DND-41 (cell line): ENCODE measurements at regions not wholly inside any gene's neighbourhood (a gene's known extent, or its start where the extent isn't known, plus 50 kb on each side); places are given as distances from the start of the nearest gene placed in this dataset.

Experiments
- ATAC-seq: fragments of 200-7000 bp; cut with Tn5 transposase; 3 replicates; pipeline ENCODE4 v1.9.1; 2021; ENCODE audit warnings: low read depth; ENCODE audit not compliant: insufficient read depth
- DNase-seq: peaks from one replicate; pipeline ENCODE4 v3.0.0-alpha.2; 2020
- H2AFZ ChIP-seq: 2 replicates; pipeline ENCODE4 v1.6.0; 2012; ENCODE audit warnings: low read depth, low read length
- H3K27ac ChIP-seq: 2 replicates; pipeline ENCODE4 v1.5.1; 2012; ENCODE audit warnings: low read length, inconsistent platforms
- H3K27me3 ChIP-seq: fragments of 200-600 bp; sonication (generic); 2 replicates; pipeline ENCODE4 v1.6.0; 2012; ENCODE audit warnings: low read length, mild to moderate bottlenecking, inconsistent platforms; ENCODE audit not compliant: insufficient read depth, poor library complexity
- H3K36me3 ChIP-seq: 2 replicates; pipeline ENCODE4 v1.5.1; 2012; ENCODE audit warnings: low read length, inconsistent platforms; ENCODE audit not compliant: insufficient read depth
- H3K4me1 ChIP-seq: 2 replicates; pipeline ENCODE4 v1.5.1; 2012; ENCODE audit warnings: mild to moderate bottlenecking, low read length; ENCODE audit not compliant: insufficient read depth
- H3K4me2 ChIP-seq: 2 replicates; pipeline ENCODE4 v1.6.0; 2012; ENCODE audit warnings: mild to moderate bottlenecking, moderate library complexity, low read length, inconsistent platforms; ENCODE audit not compliant: insufficient read depth
- H3K4me3 ChIP-seq, 2 experiments: fragments of 200-600 bp in 1 of 2; shearing (Covaris generic) in 1 of 2; 2 replicates each; pipeline ENCODE4 v1.5.1; 2012 to 2016; ENCODE audit warnings: inconsistent platforms in 2 of 2, low read length in 2 of 2, mild to moderate bottlenecking in 2 of 2, low read depth in 1 of 2, moderate library complexity in 1 of 2
- H3K79me2 ChIP-seq: 2 replicates; pipeline ENCODE4 v1.6.0; 2012; ENCODE audit warnings: low read length, inconsistent platforms; ENCODE audit not compliant: insufficient read depth
- H3K9ac ChIP-seq: 2 replicates; pipeline ENCODE4 v1.6.0; 2012; ENCODE audit warnings: low read depth, mild to moderate bottlenecking, inconsistent platforms, low read length, moderate library complexity
- H3K9me3 ChIP-seq: 2 replicates; pipeline ENCODE4 v1.5.1; 2012; ENCODE audit warnings: low read length, moderate library complexity, mild to moderate bottlenecking, inconsistent platforms; ENCODE audit not compliant: insufficient read depth, severe bottlenecking
- H4K20me1 ChIP-seq: 2 replicates; pipeline ENCODE4 v1.6.0; 2012; ENCODE audit warnings: low read length; ENCODE audit not compliant: insufficient read depth
- CTCF ChIP-seq: IDR thresholded peaks from 2 replicates; pipeline ENCODE4 v1.5.1; 2012; ENCODE audit warnings: borderline replicate concordance, low read length, moderate library complexity, mild to moderate bottlenecking; ENCODE audit not compliant: poor library complexity, severe bottlenecking; ENCODE audit errors: extremely low read depth
- EZH2 ChIP-seq: IDR thresholded peaks from 3 replicates; pipeline ENCODE4 v1.6.1; 2012; ENCODE audit warnings: borderline replicate concordance, low read depth, mild to moderate bottlenecking, moderate library complexity, low read length, inconsistent platforms; ENCODE audit not compliant: severe bottlenecking

- Histone ChIP-seq H3K9ac (no peak overlapping the region), H3K9me3 (no peaks in the 10 kb centered on the region), H3K36me3 (no peaks in the 10 kb centered on the region), H3K4me2 (no peak overlapping the region), H3K27me3 (no peaks in the 10 kb centered on the region), H3K4me1 (no peaks in the 10 kb centered on the region), H4K20me1 (no peaks in the 10 kb centered on the region), H3K27ac (no peak overlapping the region), H3K79me2 (no peaks in the 10 kb centered on the region), H2AFZ (no peak overlapping the region), H3K4me3 (no peak overlapping the region)
- no peak for ATAC-seq
- DNase-seq, result no peak
- no peak for TF ChIP-seq EZH2
- no peak for TF ChIP-seq CTCF
Measured at GRCh38 chr14:49992036-49992435, 99.2 kb downstream of the ARF6 start.

GRCh38 chr14:49992448-49992847 lies 99.6 kb downstream of the ARF6 start:
- Histone ChIP-seq H3K4me3 (no peak overlapping the region), H3K9me3 (no peaks in the 10 kb centered on the region), H3K9ac (no peak overlapping the region), H3K27me3 (no peaks in the 10 kb centered on the region), H3K4me1 (no peaks in the 10 kb centered on the region), H3K4me2 (no peak overlapping the region), H3K79me2 (no peaks in the 10 kb centered on the region), H3K36me3 (no peaks in the 10 kb centered on the region), H2AFZ (no peak overlapping the region), H4K20me1 (no peaks in the 10 kb centered on the region), H3K27ac (no peak overlapping the region)
- TF ChIP-seq EZH2 (no peak), CTCF (no peak)
- ATAC-seq (no peak), DNase-seq (no peak)

GRCh38 chr14:49992901-49993339 lies 100.0 kb downstream of the ARF6 start:
- TF ChIP-seq CTCF (no peak), EZH2 (no peak)

GRCh38 chr14:49993565-49993964 lies 100.7 kb downstream of the ARF6 start:
- Histone ChIP-seq H3K27ac (no peak overlapping the region), H3K36me3 (no peaks in the 10 kb centered on the region), H3K9ac (no peak overlapping the region), H3K27me3 (no peaks in the 10 kb centered on the region), H3K9me3 (no peaks in the 10 kb centered on the region), H3K4me1 (no peaks in the 10 kb centered on the region), H3K79me2 (no peaks in the 10 kb centered on the region), H3K4me3 (no peak overlapping the region), H3K4me2 (no peak overlapping the region), H4K20me1 (no peaks in the 10 kb centered on the region), H2AFZ (no peak overlapping the region)
- DNase-seq, result no peak
- TF ChIP-seq CTCF (no peak), EZH2 (no peak)
- ATAC-seq, result no peak

More at GRCh38 chr14:49992901-49993339, 100.0 kb downstream of the ARF6 start:
- Histone ChIP-seq H3K36me3 (no peaks in the 10 kb centered on the region), H3K4me3 (no peak overlapping the region), H3K27me3 (no peaks in the 10 kb centered on the region), H4K20me1 (no peaks in the 10 kb centered on the region), H3K9me3 (no peaks in the 10 kb centered on the region), H3K9ac (no peak overlapping the region), H2AFZ (no peak overlapping the region), H3K27ac (no peak overlapping the region), H3K79me2 (no peaks in the 10 kb centered on the region), H3K4me1 (no peaks in the 10 kb centered on the region), H3K4me2 (no peak overlapping the region)
- DNase-seq (no peak), ATAC-seq (no peak)
